Endometrium (tissue), 2 donors: ENCODE measurements at regions not wholly inside any gene's neighbourhood (a gene's known extent, or its start where the extent isn't known, plus 50 kb on each side); places are given as distances from the start of the nearest gene placed in this dataset.
"Not testable (repeated sequence)": the region's sequence is repeated elsewhere in the genome, so short reads cannot be mapped to it uniquely, and the experiment has no call there.

ENCODE experiments used
- FAIRE-seq: peaks from 2 replicates; lab custom pipeline; 2012; peaks lifted over from hg19 to GRCh38; lab: Jason Lieb, UNC
- donor health status: control.
- donor health status: control.

DNA sequence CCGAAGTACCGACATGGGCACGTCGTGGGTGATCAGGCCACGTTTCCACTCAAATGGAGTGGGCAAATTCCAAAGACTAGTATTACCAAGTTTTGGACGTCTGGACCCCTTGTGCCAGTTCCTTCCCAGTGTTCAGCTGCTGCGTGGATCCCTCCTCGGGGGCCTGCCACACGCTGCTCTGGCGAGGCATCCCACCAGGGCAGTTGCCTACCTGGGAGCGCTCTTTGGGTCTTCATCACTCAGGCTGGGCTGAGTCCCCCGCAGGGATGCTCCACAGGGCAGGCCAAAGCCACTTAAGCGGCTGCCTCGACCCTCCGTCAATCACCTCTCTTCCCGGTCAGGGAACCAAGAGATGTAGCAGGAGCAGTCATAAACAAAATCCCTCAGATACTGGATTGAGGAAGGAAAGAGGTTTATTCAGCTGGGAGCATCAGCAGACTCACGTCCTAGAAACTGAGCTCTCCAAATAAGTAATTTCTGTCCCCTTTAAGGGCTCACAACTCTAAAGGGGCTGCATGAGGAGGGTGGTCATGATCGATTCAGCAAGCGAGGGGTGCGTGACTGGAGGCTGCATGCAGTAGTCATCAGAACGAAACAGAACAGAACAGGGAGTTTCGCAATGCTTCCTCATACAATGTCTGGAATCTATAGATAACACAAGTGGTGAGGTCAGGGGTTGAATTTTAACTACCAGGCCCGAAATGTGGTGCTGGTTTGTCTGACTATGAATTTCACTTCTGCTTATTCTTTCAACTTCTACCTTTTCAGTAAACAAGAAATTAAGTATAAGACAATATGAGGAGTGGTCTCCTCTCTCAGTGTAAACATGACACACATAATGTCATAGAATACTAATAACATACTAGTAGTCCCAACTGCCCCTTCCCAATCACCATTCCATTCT is 998.6 kb upstream of the NCAM2 start:
- no peak for FAIRE-seq

DNA sequence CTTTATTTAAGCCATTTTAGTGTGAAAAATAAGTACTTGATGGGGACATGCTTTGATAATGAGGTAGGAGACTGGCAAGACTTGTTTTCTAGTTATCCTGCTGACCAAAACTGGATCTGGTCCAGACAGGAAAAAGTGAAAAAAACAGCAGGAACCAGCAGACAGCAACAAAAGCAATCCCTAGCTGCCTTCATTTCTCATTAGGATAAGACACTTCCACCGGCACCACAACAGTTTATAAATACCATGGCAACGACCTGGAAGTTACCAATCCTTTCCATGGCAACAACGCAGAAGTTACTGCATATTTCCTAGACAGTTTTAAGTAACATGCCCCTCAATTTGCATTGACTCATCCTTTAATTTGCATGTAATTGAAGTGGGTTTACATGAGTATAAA is 993.8 kb upstream of the NCAM2 start:
- no peak for FAIRE-seq

DNA sequence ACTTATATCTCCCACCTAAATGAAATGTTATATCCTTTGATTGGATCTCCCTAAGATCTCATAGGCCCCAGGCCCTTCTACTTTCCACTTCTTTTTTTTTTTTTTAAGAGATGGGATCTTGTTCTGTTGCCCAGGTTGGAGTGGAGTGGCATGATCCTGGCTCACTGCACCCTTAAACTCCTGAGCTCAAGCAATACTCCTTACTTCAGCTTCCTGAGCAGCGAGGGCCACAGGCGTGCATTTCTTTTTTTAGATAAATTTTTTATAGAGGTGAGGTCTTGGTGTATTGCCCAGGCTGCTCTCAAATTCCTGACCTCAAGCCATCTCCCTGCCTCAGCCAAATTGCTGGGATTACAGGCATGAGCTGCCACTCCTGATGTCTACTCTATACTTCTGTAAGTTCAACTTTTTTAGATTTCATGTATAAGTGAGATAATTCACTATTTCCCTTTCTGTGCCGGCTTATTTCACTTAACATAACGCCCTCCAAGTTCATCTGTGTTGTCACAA is 987.5 kb upstream of the NCAM2 start:
- no peak for FAIRE-seq

DNA sequence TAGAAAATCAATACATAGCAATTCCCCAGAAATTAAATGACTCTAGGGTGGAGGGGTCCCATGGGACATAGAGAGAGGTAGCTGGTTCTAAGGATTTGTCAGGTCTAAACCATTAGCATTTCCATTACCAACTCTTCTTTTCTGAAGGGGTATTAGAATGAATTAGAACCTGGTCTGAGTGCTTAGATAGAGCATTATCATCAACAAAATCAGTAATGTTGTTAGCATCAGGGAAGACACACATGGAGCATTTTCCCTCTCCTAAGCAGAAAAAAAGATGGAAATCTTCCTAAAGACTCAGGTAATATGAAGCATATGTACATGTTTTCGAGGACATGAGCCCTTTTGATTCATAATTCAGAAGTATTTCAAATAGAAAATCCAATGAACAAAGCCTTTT is 984.4 kb upstream of the NCAM2 start:
- FAIRE-seq, result no peak

DNA sequence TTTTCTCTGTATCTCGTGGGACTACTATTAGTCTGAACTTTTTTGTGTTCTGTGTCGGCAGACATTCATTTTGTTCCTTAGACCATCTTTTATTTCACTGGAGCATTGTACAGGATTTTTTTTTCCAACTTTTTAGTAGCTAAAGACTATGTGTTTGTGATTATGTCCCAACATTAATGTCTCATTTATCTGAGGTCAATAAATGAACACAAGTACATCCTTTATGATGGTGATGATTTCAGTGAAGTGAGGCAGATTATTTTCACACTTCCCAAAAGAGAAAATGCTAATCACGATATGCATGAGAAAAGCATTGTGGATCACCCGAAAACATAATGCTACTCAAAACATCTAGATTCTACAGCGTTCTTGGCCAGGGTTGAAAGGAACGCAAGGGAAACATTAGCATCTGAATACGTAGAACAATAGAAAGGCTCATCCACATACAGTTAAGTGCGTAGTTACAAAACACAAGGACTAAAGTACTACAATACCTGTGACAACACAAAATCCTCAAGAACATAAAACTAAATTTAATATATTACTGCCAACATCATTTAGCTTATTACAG is 981.7 kb upstream of the NCAM2 start:
- no peak for FAIRE-seq

DNA sequence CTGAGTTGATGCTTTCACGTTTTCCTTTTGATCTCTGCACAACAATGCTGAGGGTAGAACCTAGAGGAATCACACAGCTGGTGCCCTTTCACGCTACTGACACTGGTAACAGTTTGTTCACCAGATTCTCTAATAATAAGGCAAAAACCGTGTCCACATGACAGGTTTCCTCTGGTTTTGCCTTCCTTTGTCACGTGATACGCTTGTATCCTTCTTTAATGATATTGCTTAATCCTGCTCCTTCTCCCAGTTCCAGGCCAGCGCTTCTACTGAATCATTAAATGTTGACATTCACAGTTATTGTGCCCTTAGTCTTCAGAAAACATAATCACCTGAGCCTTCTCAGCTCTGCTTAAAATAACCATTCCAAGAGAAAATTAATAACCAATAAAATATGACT is 978.2 kb upstream of the NCAM2 start:
- FAIRE-seq, result no peak

DNA sequence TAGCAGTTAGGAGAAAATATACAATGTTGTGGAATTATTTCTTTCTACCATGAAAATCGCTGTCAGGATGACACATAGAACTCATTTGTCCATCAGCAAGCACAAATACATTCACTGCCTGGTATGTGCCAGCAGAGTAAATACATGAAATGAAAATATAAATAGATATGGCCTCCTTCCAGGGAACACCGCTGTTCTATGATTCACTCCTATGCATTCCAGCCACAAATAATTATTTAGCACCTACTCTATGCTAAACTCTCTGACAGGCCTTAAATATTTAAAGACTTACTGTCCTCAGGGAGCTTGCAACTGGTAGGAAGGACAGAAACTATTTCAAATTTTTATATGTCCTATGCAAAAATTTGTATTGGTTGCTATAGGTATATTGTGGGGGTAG is 975.0 kb upstream of the NCAM2 start:
- no peak for FAIRE-seq

DNA sequence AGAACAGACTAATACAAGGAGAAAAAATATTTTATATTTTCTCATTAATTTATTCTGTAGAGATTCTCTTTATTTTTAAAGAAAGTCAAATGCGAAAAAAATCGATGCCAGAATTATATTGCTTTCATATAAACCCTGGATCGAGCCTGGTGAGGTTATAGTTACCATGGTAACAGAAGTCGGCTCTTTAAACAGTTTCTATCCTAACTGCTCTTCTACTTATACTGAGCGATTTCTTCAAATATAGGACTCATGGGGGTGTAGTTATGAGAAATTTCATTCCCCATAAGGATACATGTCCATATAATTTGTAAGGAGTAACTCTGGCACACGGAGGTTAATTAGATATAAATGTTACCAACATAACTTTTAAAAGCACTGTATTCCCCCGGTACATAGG is 973.5 kb upstream of the NCAM2 start:
- no peak for FAIRE-seq

DNA sequence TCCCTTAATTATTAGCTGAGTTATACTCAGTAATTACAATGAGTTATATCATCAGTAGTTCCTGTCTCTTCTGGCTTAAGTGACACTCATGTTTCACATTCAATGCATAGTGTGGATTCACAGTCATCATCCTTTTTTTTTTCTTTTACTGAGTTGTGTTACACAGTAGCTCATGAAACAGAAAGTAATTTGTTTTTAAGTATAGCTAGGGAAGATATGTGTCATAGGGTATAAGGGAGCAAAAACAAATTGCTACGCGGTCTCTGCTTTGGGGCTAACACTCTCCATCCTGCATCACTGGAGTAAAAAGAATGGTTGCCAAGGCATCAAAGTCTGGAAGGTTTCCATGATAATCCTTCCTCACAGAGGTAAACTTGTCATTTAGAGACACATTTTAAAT is 971.7 kb upstream of the NCAM2 start:
- no peak for FAIRE-seq

DNA sequence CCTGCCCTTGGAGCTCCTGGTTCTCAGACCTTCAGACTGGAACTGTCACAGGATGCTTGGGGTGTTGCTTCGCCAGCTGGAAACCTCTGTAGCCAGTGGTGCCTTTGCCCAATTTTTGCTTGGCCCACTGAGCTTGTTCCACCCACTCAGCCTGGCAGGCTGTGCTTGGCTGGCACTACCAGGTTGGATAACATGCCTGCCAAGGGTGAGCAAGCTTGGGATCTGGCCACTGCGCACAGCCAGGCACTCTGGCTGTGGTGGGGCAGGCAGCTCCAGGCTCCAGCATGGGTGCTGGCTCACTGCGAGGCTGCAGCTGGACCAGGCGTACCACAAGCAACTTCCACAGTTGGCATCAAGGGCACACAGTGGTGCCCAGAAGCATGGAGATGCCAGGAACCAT is 967.8 kb upstream of the NCAM2 start:
- FAIRE-seq, result no peak

DNA sequence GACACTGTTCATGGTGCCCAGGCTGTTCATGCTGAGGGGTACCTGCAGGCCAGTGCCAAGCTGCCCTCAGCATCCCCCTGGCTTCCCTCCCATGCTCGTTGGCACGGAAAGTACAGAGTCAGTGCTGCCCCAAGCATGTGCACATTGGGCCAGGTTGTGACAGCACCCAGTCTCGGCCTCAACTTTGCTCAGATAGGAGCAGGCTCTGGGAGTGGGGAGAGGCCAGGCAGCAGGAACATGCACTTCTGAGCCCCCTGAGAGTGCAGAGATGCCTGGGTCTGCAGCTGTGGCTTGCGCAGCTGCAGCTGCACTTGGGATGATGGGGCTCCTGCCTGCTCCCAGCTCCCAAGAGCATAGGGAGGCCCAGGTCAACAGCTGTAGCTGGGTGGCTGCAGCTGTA is 966.4 kb upstream of the NCAM2 start:
- FAIRE-seq, result no peak

DNA sequence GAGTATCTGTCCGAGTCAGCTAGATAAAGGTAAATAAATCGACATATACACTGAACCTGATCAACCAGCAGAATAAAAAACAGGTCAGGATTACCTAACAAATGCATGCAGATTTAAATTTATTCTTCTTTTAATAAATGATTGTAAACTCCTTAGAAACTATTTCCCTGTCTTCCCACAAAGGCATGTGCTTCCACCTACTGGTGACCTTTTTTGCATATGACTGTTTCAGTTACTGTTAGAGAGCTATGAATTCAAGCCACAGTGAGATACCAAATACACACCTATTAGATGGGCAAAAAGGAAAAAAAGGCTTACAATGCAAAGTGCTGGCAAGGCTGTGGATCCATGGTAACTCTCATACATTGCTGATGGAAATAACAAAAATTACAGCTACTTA is 957.4 kb upstream of the NCAM2 start:
- no peak for FAIRE-seq

DNA sequence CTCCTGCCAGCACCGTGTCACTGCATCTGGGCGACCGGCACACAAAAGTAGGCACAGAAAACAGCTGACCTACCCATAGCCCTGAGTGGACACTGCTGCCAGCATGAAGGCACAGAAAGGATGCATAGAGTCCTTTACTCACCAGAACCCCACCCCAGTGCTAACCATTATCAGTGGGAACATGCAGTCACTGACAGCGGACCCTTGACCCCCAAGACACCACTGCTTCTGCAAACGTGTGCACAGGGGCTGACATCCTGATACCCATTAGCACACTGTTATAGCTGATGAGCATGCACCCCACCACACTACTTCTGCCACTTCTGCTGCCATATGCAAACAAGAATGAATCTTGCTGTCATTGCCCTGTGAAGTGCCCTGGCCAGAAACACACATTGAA is 953.0 kb upstream of the NCAM2 start:
- FAIRE-seq, result no peak

DNA sequence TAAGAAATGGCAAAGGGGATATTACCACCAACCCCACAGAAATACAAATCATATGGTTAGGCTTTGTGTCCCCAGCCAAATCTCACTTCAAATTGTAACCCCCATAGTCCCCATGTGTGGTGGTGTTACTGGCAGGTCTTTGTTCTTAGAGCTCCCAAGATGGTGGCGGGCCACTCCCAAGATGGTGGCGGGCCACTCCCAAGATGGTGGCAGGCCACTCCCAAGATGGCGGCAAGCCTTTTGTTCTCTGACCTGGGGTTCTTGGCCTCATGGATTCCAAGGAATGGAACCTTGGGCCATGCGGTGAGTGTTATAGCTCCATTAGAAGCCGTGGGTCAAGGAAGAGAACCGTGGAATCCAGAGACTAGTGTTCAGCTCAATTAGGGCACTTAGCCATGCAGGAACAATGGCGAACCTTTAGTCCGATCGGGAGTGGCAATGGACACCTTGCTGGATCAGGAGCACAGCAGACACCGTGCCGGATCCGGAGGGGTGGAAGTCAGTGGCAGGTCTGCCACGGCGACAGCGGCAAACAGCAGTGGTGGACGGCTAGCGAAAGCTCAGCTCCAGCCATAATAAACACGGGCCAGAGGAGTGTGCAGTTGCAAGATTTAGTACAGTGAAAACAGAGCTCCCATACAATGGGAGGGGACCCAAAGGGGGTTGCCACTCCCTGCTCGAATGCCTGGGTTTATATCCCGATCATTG is 949.9 kb upstream of the NCAM2 start:
- FAIRE-seq, result not testable (repeated sequence)

DNA sequence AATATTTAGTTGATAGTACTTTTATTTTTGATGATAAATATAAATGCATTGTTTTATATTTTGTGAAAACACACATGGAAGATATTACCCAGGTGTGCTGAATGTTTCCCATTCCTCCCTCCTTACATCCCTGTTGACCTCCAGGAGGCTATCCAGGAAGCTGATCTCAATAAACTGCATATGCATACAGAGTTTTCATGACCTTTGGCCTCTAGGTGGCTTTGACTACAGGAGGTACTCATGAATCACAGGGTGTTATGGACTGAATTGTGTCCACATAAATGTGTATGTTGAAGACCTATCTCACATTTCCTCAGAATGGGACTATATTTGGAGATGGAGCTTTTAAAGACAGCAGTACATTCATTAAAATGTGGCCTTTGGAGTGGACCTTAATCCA is 914.9 kb upstream of the NCAM2 start:
- no peak for FAIRE-seq

DNA sequence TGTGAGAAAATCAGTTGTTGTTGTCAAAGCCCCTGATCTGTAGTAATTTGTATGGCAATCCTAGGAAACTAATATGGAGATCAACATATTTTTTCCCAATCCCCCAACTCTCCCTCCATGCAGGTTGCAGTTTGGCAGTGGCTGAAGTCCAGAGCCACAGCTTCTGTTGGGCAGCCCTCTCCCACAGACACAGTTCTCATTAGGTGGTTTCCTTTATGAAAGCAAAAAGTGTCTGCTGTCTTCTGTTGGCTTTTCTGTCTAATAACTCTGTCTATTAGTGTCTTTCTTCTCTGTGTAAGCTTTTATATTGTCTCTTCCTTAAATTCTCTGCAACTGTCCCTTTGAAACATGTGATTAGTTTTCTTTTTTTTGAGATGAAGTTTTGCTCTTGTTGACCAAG is 914.3 kb upstream of the NCAM2 start:
- FAIRE-seq, result no peak

DNA sequence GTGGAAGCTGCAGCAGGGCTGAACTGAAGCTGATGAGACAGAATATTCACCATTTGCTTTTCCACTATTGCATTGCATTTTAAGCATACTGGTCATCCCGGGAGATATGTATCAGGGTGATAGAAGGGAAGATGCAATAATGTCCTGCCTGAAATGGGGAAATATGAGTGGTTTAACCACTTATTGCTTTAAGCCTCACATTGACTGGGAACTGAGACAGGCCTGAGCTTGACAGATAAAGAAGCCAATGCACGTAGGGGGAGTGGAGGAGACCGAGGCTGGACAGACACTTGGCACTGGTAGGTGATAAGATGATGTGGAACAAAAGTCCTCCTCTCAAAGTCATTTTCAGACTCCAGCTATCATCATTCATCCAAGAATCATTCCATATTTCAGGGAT is 911.7 kb upstream of the NCAM2 start:
- FAIRE-seq, result no peak

DNA sequence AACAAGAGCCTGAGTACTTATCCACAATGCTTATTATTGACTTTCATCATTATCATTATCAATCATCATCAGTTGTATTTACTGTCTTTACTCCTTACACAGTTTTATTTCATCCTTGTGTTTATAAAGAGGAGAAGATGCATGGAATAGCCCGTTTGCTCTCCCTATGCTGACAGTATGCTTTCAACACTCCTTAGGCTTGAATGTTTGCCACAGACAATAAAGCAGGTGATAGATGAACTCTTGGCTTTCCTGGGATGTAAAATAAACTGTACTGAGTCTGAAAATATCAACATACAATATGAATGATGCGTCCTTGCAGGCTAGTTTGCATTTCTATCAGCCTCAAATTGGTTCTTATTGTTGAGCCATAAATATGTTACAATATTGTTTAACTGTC is 891.8 kb upstream of the NCAM2 start:
- FAIRE-seq, result no peak

DNA sequence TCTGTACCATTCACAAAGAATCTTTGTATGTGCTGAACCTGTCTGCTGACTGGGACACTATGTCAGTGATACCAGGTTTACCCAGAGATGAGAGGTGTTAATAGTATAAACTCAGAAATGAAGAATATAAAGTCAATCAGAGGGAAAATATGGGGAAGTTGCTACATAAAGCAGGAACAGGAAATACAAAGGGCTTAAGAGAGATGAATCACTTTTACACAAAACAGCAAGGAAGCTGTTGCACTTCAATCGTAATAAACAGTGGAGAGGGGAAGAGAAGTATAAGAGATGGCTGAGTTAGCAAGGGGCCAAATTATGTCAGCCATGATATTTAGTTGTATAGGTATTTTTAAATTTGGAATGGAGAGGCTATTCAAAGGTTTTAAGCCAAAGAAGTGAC is 890.2 kb upstream of the NCAM2 start:
- FAIRE-seq, result no peak

DNA sequence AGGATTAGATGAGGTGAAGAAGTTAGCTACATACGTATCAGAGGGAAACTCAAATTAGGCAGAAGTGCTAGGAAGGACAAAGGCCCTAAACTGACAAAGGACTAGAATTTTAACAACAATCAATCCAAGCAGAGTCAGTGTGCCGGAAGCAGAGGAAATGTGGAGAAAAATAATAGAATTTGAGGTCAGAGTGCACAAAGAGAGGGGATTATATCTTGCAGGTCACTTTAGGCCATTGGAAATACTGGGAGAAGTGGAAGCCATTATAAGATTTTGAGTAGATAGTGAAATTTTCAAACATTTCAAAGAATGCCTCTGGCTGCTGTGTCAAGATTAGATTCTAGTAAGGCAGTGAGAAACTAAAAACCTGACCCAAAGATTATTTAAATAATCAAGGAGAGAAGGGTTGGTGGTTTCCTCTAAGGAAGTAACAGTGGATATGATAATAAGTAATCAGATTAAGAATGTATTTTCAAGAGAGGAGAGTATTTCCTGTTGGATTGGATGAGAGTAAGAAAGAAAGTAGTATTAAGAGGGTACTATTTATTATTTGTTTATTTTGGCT is 889.2 kb upstream of the NCAM2 start:
- FAIRE-seq, result no peak

DNA sequence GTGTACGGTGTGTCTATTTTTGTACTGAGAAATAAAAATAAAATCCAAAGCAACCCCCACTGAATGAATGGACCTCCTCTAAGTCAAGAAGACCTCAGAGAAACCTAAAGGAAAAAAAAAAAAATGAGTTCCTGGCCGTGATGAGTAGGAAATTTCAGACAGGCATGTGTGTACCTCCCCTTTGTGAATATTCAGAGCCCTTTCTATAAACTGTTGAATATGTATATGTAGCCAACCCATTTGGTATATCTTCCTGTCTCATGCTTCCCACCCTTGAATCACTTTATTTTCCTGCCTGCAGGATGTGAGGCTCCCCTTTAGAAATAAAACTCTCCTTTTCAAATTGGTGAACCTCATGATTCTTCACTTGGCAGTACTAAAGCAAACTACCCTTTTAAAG is 887.8 kb upstream of the NCAM2 start:
- no peak for FAIRE-seq

DNA sequence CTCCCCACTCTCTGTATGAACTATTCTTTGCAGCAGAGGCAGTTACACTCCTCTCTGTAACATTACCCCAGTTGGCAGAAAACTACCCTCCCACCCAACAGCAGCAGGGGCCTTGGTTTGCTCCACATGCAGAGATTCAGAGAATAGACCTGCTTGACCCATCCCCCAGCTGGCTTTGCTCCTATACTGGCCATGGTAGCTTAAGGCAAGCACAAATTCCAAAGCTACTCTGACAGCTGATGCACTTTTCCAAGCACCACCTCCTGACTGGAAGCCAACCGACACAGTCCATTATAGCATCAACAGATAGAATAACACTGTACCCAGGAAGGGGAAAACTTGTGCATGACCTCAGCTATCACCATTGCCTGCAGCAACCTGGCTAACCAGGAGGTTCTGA is 846.5 kb upstream of the NCAM2 start:
- FAIRE-seq, result no peak

DNA sequence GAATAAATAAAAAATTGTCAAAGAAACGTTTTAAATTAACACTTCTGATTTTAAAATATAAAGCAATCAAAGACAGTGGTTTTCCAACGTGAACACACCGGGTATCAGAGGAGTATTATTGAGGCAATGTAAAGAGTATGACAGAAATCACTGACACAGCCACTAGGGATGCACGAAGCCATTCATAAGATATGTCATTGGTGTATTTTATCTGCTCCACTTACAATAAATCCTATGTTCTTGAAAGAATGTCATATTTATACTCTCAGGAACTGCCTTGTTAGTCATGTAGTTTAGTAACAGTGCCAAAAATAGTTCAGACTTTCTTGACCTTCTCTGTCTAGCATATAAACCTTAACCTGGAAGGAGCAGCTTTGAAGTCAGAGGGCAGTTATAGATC is 835.0 kb upstream of the NCAM2 start:
- no peak for FAIRE-seq
